HG02610 (cell line): ENCODE measurements at regions not wholly inside any gene's neighbourhood (a gene's known extent, or its start where the extent isn't known, plus 50 kb on each side); places are given as distances from the start of the nearest gene placed in this dataset.

Experiments used
- ATAC-seq: cut with Tn5 transposase; IDR thresholded peaks from one replicate; pipeline ENCODE4 v1.9.1; 2021; ENCODE audit warnings: mild to moderate bottlenecking, moderate library complexity; ENCODE audit not compliant: unreplicated experiment

- ATAC-seq: no peak
Observed at GRCh38 chr2:175574069-175574468, 392.6 kb upstream of the ATP5MC3 start.

DNA sequence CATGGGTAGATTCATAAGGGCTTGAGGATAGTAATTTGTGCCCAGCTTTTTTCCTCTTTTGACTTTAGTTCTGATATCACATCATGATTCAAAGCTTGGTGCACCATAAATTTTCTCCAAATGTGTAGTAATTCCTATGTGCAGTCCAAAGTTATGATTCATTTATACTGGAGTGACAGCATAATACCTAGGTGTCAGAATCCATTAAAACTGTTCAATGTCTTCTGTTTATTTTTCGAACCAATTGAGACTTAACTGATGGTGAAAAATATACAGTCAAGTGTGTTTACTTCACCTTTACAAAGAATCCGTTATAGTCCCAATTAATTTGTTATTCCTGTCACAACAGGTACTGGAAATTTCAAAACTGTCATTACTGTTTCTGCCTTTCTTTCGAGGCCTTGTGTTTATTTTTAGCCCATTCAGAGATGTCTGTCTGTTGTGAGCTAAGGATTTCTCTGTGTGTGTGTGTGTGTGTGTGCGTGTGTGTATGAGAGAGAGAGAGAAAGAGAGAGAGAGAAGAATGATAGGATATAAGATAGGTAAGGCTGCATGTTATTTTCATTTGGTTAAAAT, 389.7 kb upstream of the ATP5MC3 start:
- no peak for ATAC-seq

DNA sequence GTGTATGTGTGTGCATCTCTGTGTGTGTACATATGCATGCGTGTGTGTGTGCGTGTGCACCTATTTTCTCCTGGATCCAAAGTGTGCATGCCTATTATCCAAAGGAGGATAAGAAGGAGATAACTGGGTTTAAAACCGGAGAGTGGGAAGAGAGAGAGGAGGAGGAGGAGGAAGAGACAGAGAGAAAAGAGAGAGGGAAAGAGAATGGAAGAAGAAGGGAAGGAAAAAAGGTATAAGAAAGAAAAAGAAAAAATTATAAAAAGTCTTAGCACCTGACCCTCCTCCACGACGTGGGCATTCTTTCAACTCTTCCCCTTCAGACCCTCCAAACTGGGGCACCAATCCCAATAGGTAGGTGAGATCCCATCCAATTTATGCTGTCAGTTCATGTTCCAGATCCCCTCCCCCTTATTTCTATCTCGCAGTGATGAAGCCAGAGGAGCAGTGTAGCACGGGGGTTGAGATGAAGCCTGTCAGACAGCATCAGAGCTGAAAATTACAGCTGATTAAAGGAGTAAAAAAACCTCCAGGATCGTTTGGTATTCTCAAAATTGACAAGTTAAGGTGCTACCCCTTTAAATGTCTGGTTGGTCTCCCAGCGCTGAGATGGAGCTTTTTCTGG, 386.7 kb upstream of the ATP5MC3 start:
- no peak for ATAC-seq

DNA sequence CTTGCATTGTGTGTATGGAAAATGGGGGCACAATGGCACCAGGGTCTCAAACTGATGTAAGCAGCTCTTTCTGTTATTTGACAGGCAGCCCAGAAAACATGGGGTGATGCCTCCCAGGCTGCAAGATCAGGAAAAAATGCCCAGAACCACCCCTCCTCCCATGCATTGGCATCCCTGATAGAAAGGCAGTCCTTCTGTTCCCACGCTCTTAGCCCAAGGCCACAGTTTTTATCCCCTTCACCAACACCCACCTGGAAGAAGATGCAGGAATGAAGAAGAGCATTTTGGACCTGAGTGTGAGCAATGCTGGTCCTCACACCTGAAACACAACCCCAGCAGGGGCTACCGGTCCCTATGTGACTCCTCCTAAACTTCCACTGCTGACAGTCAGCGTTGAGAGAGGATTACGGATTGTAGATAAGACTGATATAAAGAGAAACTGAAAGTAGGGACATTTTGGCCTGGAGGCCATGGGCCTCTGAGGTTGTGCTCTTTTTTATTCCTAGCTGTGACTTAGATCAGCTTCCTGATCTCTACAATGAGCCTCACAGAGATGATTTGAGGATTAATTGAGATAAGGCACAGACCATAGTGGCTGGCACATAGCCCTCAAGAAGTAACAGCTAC, 386.0 kb upstream of the ATP5MC3 start:
- no peak for ATAC-seq

- no peak for ATAC-seq
Observed at GRCh38 chr2:175560521-175561169, 379.1 kb upstream of the ATP5MC3 start.

DNA sequence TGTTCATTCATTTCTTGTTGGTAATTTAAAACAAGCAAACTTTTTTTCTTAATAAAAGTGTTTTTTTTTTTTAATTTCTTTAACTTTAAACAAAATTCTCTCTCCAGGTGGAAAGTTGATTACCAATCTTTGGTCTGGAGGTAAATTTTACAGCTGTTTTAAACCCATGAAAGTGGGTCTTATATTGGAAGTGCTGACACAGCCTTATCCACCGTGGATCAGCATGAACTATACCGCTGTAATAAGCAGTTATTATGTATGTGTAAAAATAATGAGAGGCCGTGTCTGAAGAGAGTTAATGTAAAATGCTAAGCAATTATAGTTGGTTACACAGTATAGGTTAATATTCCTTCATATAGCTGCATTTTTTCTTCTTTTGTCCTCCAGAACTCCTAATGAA, 378.1 kb upstream of the ATP5MC3 start:
- ATAC-seq: no peak

GRCh38 chr2:175557810-175558377, 376.4 kb upstream of the ATP5MC3 start:
- no peak for ATAC-seq

DNA sequence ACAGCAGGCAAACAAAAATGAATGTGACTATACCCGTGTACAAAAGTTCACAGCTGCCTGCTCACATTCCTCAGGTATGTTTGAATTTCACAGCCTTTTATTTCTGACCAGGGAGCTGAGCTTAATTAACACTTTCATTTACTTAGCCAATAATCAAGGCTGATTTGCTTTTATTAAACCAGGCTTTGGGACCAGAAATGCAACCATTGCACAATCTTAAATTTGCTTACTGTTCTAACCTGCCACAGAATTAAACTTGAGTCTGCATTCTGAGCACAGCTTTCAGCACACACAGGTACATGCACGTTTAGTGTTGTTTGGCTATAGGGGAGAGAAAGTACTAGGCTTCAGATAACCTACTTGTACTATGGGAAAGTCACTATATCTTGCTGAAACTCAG, 372.4 kb upstream of the ATP5MC3 start:
- no peak for ATAC-seq

DNA sequence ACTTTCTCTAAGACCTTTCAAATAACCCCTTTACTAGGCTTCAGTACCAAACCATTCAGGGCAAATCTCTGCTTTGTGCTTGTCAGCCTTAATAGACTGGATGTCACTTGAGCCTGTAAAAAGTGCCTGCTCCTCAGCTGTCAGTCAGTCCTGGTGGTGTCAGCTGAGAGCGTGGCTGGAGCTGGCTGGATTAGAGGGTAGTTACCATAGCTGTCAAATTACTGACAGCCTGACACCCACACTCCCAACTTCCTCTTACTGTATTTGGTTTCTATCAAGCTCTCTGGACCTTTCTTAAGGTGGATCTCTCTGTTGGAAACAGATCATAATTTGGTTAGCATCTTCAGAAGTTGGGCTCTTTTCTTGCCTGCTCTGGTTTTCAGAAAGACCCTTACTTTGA, 371.4 kb upstream of the ATP5MC3 start:
- ATAC-seq: no peak

- ATAC-seq: no peak
Observed at GRCh38 chr2:175540421-175540820, 358.9 kb upstream of the ATP5MC3 start.

DNA sequence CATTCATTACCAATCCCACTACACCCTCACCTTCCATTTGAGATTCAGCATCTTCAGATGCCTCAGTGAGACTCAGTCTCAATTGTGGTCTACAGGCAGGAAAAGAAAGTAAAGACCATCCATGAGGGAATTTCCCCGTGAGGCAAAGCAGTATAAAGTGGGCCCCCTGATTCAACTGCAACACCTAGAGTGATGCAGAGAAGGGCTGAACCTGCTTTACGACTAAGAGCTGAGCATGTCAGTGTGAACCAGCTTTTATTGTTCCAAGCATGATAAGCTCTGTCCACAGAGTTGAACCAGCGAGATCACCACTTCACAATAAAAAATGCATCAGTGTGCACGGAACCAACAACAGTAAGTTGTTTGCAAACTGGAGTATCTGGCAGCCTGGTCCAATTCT, 357.6 kb upstream of the ATP5MC3 start:
- no peak for ATAC-seq

DNA sequence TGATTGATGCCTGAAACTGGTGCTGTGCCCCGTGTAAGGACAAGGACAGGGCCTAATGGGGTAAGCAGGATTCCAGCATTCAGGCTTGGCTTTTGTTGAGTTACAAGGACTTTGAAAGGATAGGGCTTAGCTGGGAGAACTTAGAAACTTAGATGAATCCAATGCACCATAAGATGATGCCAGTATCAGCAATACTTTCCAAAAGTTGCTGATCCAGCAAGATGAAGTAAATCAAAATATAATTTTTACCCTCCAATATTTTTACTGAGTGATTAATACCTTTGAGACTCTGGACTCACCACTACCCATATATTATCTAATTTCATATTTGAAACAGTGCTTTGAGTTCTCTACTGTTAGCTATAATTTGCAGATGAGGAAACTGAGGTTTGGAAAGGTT, 354.5 kb upstream of the ATP5MC3 start:
- ATAC-seq: no peak

- no peak for ATAC-seq
Observed at GRCh38 chr2:175535631-175536030, 354.1 kb upstream of the ATP5MC3 start.

DNA sequence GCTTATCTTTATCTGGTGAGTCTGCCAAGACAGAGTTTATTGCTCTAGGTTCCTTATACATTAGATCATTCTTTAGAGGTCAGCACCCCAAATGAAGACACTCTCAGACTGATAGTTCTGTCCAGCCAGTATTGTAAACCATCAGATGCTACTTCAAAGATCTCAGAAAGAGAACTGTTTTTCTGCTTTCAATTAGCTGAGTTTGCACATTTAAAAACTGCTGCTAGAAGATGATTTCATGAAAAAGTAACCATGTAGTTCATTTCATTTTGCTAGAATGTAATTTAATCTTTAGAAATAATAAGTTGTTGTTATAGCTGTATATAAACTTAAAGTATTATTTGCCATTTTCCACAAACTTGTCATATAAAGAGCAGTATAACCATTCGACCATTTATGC, 344.5 kb upstream of the ATP5MC3 start:
- no peak for ATAC-seq

DNA sequence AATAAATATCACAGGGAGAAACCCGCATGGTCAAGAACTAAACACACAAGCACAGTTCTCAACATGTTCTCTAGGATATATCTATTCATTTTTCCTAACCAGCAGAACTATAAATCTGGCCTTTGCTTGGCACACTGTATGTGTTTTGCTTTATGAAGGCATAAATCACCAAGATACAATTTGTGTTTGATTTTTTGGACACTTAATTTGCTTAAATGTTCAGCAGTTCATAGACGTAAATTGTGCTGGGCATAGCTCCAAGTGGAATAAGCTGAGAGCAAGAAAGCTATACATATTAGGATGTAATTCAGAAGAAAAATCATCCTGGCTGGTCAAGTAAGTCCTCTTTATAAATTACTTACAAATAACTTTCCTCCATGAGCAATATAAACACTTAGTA, 341.5 kb upstream of the ATP5MC3 start:
- no peak for ATAC-seq

DNA sequence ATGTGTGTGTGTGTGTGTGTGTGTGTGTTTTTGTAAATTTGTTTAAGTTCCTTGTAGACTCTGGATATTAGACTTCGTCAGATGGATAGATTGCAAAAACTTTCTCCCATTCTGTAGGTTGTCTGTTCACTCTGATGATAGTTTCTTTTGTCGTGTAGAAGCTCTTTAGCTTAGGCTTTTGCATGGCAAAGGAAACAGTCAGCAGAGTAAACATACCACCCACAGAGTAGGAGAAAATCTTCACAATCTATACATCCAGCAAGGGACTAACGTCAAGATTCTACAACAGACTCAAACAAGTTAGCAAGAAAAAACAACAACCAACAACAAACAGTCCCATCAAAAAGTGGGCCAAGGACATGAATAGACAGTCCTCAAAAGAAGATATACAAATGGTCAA, 336.7 kb upstream of the ATP5MC3 start:
- ATAC-seq: no peak

- ATAC-seq: no peak
Observed at GRCh38 chr2:175516555-175516954, 335.0 kb upstream of the ATP5MC3 start.

DNA sequence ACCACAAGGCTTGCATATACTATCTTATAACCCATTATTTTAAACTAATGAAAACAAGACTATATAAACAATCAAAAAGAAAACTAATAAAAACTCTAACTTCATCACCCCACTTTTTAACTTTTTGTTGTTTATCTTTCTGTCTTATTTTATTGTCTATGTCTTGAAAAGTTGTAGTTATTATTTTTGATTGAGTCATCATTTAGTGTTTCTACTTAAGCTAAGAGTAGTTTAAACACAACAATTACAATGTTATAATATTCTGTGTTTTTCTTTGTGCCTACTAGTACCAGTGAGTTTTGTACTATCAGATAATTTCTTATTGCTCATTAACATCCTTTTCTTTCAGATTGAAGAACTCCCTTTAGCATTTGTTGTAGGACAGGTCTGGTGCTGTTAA, 318.7 kb upstream of the ATP5MC3 start:
- no peak for ATAC-seq

DNA sequence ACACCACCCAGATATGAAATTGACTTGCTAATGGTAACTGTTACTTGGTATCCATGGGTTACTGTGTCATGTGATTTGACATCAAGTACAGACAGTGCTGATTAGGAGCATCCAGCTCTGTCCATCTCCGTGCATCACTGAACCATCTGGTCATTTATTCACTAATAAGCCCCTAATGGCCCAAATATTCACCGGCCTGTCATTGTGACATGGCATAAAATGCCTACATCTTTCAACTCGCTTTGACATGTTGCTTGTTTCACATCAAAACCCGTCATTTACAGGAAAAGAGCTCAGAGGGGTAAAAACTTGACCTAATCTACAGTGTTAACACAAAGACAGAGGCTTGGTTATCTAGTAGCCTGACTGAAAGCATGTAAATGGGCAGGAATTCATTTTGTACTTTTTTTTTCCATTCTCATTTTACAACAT, 308.9 kb upstream of the ATP5MC3 start:
- no peak for ATAC-seq

GRCh38 chr2:175478096-175478768, 296.7 kb upstream of the ATP5MC3 start:
- no peak for ATAC-seq

- ATAC-seq: no peak
Observed at GRCh38 chr2:175476948-175477347, 295.4 kb upstream of the ATP5MC3 start.
